Anterior cingulate cortex (tissue), 58 donors: ENCODE measurements at regions not wholly inside any gene's neighbourhood (a gene's known extent, or its start where the extent isn't known, plus 50 kb on each side); places are given as distances from the start of the nearest gene placed in this dataset.

ENCODE experiments used
- DNase-seq, 58 donors: peaks; one replicate each; lab custom pipeline; 2025; lab: John Stamatoyannopoulos, UW

GRCh38 chr5:23013395-23013998, 160.4 kb upstream of the CDH12 start:
- DNase-seq, result no peak

GRCh38 chr5:23012842-23013241, 159.7 kb upstream of the CDH12 start:
- DNase-seq, result no peak

- no peak for DNase-seq
Observed at GRCh38 chr5:23007762-23008161, 154.6 kb upstream of the CDH12 start.

GRCh38 chr5:23007236-23007635, 154.1 kb upstream of the CDH12 start:
- no peak for DNase-seq

- no peak for DNase-seq
Observed at GRCh38 chr5:23001120-23001519, 148.0 kb upstream of the CDH12 start.

GRCh38 chr5:22998774-22999173, 145.6 kb upstream of the CDH12 start:
- no peak for DNase-seq

- DNase-seq, result no peak
Observed at GRCh38 chr5:22998362-22998761, 145.2 kb upstream of the CDH12 start.

- DNase-seq, result no peak
Observed at GRCh38 chr5:22988937-22989336, 135.8 kb upstream of the CDH12 start.

- DNase-seq, result no peak
Observed at GRCh38 chr5:22986281-22986680, 133.1 kb upstream of the CDH12 start.

GRCh38 chr5:22985446-22985845, 132.3 kb upstream of the CDH12 start:
- DNase-seq, result no peak

- no peak for DNase-seq
Observed at GRCh38 chr5:22970956-22971618, 117.9 kb upstream of the CDH12 start.

GRCh38 chr5:22970491-22970890, 117.3 kb upstream of the CDH12 start:
- no peak for DNase-seq

GRCh38 chr5:22968386-22968785, 115.2 kb upstream of the CDH12 start:
- no peak for DNase-seq

- no peak for DNase-seq
Observed at GRCh38 chr5:22965960-22966359, 112.8 kb upstream of the CDH12 start.

- no peak for DNase-seq
Observed at GRCh38 chr5:22964632-22965031, 111.5 kb upstream of the CDH12 start.

GRCh38 chr5:22958462-22959262, 105.5 kb upstream of the CDH12 start:
- DNase-seq, result no peak

- DNase-seq, result no peak
Observed at GRCh38 chr5:22947921-22948320, 94.8 kb upstream of the CDH12 start.

- DNase-seq, result no peak
Observed at GRCh38 chr5:22938362-22938761, 85.2 kb upstream of the CDH12 start.

GRCh38 chr5:22928821-22929482, 75.8 kb upstream of the CDH12 start:
- DNase-seq, result no peak

GRCh38 chr5:22926574-22926973, 73.4 kb upstream of the CDH12 start:
- no peak for DNase-seq

- DNase-seq, result no peak
Observed at GRCh38 chr5:22918511-22918910, 65.4 kb upstream of the CDH12 start.
